ENCODE measurements at regions not wholly inside any gene's neighbourhood (a gene's known extent, or its start where the extent isn't known, plus 50 kb on each side); places are given as distances from the start of the nearest gene placed in this dataset.

DNA sequence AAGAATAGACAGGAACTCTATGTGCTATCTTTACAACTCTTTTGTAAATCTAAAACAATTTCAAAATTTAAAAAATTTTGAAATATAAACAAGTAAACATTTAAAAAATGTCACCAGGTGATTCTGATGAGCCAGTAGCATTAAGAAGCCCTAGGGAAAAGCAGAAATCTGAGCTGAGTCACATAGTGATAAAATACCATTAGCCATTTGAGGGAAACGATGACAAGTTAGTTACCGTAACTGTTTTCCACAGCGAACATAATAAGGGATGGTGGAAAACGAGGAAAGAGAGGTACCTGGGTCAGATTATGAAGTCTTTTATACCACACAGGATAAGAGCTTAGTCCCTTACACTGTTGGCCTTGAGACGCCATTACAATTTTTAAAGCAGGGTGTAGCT is 55.5 kb downstream of the PRR15 start:
- Histone ChIP-seq H2AFZ (ENCODE audit: low read length) (no peak overlapping the region), H3K4me3 (replicated peaks in 1 of 4; ENCODE audit: control extremely low read depth in 1 of 4, insufficient read depth in 1 of 4, low read depth in 3 of 4, low read length in 4 of 4) (no peak overlapping the region), H3K4me1 (ENCODE audit: control insufficient read depth, extremely low read depth, insufficient read depth, low read length) (peaks cover 4% of the 10 kb centered on the region), H3K36me3 (ENCODE audit: control insufficient read depth, insufficient read depth, low read length) (no peaks in the 10 kb centered on the region), H3K27me3 (ENCODE audit: control insufficient read depth, insufficient read depth, low read length) (no peaks in the 10 kb centered on the region), H4K20me1 (ENCODE audit: control insufficient read depth, extremely low read depth, insufficient read depth, low read length) (no peaks in the 10 kb centered on the region), H3K27ac (ENCODE audit: insufficient read depth, low read length) (no peak overlapping the region), H3K9ac (ENCODE audit: insufficient read depth, low read length) (no peak overlapping the region), H3K9me3 (ENCODE audit: control insufficient read depth, insufficient read depth, low read depth, low read length) (no peaks in the 10 kb centered on the region), H3K4me2 (ENCODE audit: extremely low read depth, insufficient read depth, low read length) (no peak overlapping the region), H3K79me2 (ENCODE audit: control insufficient read depth, insufficient read depth, low read length) (no peaks in the 10 kb centered on the region)
- no peak for TF ChIP-seq EZH2 (IDR thresholded peaks at IDR 0.05; ENCODE audit: low read length, missing control alignments)
- TF ChIP-seq, protein P1, sequence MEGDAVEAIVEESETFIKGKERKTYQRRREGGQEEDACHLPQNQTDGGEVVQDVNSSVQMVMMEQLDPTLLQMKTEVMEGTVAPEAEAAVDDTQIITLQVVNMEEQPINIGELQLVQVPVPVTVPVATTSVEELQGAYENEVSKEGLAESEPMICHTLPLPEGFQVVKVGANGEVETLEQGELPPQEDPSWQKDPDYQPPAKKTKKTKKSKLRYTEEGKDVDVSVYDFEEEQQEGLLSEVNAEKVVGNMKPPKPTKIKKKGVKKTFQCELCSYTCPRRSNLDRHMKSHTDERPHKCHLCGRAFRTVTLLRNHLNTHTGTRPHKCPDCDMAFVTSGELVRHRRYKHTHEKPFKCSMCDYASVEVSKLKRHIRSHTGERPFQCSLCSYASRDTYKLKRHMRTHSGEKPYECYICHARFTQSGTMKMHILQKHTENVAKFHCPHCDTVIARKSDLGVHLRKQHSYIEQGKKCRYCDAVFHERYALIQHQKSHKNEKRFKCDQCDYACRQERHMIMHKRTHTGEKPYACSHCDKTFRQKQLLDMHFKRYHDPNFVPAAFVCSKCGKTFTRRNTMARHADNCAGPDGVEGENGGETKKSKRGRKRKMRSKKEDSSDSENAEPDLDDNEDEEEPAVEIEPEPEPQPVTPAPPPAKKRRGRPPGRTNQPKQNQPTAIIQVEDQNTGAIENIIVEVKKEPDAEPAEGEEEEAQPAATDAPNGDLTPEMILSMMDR (conservative IDR thresholded peaks at IDR 0.05 in 1 of 2, IDR thresholded peaks at IDR 0.05 in 1 of 2; ENCODE audit: low read depth in 1 of 2, low read length in 2 of 2): no peak
- no peak for DNase-seq (ENCODE audit: low read depth in 2 of 2)

DNA sequence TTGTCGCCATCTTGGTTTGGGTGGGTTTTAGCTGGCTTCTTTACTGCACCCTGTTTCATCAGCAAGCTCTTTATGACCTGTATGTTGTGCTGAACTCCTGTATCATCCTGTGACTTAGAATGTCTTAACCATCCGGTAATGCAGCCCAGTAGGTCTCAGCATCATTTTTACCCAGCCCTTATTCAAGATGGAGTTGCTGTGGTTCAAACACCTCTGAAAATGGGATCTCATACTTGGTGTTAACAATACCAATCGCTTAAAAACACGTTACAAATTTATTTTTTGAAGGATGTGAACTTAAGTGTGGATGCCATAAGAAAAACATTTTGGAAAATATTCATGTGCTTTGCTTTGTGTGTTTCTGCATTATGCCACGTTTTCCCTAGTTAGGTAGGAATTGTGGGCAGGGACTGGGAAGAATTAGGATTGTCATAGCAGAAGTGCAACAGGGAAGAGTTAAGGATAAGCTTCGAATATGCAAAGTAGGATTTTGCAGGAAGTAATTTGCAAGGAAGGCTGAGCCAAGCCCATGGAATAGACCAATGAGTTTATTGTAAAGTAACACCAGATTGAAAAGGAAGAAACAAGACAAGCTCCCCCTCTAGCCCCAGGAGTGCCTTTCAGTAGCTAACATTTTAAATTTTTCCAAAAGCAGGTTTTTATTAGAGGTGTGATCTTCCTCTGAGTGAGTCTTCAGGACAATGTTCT is 56.4 kb downstream of the PRR15 start:
- Histone ChIP-seq H3K9ac (ENCODE audit: insufficient read depth, low read length) (no peak overlapping the region), H3K4me3 (replicated peaks in 1 of 4; ENCODE audit: control extremely low read depth in 1 of 4, insufficient read depth in 1 of 4, low read depth in 3 of 4, low read length in 4 of 4) (no peak overlapping the region), H3K27ac (ENCODE audit: insufficient read depth, low read length) (no peak overlapping the region), H4K20me1 (ENCODE audit: control insufficient read depth, extremely low read depth, insufficient read depth, low read length) (no peaks in the 10 kb centered on the region), H3K4me2 (ENCODE audit: extremely low read depth, insufficient read depth, low read length) (no peak overlapping the region), H3K9me3 (ENCODE audit: control insufficient read depth, insufficient read depth, low read depth, low read length) (no peaks in the 10 kb centered on the region), H3K36me3 (ENCODE audit: control insufficient read depth, insufficient read depth, low read length) (no peaks in the 10 kb centered on the region), H3K79me2 (ENCODE audit: control insufficient read depth, insufficient read depth, low read length) (no peaks in the 10 kb centered on the region), H3K4me1 (ENCODE audit: control insufficient read depth, extremely low read depth, insufficient read depth, low read length) (peaks cover 4% of the 10 kb centered on the region), H3K27me3 (ENCODE audit: control insufficient read depth, insufficient read depth, low read length) (no peaks in the 10 kb centered on the region), H2AFZ (ENCODE audit: low read length) (no peak overlapping the region)
- DNase-seq (ENCODE audit: low read depth in 2 of 2): no peak
- no peak for TF ChIP-seq EZH2 (IDR thresholded peaks at IDR 0.05; ENCODE audit: low read length, missing control alignments)
- TF ChIP-seq, protein P1 (conservative IDR thresholded peaks at IDR 0.05 in 1 of 2, IDR thresholded peaks at IDR 0.05 in 1 of 2; ENCODE audit: low read depth in 1 of 2, low read length in 2 of 2): no peak

DNA sequence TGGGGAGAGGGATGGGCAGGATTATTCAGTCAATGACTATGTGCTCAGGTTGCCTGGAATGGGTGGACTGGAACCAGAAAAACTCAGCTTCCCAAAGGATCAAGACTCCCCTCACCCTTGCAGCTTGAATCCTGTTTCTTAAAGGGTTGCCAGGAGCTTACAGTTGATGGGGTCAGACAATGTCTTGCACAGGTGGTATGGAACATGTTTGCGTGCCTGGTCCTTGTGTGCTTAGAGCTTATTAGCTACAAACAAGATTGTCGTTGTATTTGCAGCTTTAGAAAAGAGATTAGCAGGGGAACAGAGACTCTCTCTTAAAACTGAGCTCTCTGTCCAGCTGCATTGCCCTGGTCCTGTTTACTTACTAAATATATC is 56.9 kb downstream of the PRR15 start:
- TF ChIP-seq, protein P1 (conservative IDR thresholded peaks at IDR 0.05 in 1 of 2, IDR thresholded peaks at IDR 0.05 in 1 of 2; ENCODE audit: low read depth in 1 of 2, low read length in 2 of 2): no peak
- no peaks in the 10 kb centered on the region for H4K20me1 ChIP-seq (ENCODE audit: control insufficient read depth, extremely low read depth, insufficient read depth, low read length)
- H3K9me3 ChIP-seq (ENCODE audit: control insufficient read depth, insufficient read depth, low read depth, low read length): no peaks in the 10 kb centered on the region
- H3K36me3 ChIP-seq (ENCODE audit: control insufficient read depth, insufficient read depth, low read length): no peaks in the 10 kb centered on the region
- no peak overlapping the region for H3K4me3 ChIP-seq (replicated peaks in 1 of 4; ENCODE audit: control extremely low read depth in 1 of 4, insufficient read depth in 1 of 4, low read depth in 3 of 4, low read length in 4 of 4)
- H3K9ac ChIP-seq (ENCODE audit: insufficient read depth, low read length): no peak overlapping the region
- no peak overlapping the region for H2AFZ ChIP-seq (ENCODE audit: low read length)
- no peaks in the 10 kb centered on the region for H3K27me3 ChIP-seq (ENCODE audit: control insufficient read depth, insufficient read depth, low read length)
- H3K4me2 ChIP-seq (ENCODE audit: extremely low read depth, insufficient read depth, low read length): no peak overlapping the region
- H3K27ac ChIP-seq (ENCODE audit: insufficient read depth, low read length): no peak overlapping the region
- H3K4me1 ChIP-seq (ENCODE audit: control insufficient read depth, extremely low read depth, insufficient read depth, low read length): peaks cover 4% of the 10 kb centered on the region
- no peak for DNase-seq (ENCODE audit: low read depth in 2 of 2)
- H3K79me2 ChIP-seq (ENCODE audit: control insufficient read depth, insufficient read depth, low read length): no peaks in the 10 kb centered on the region
